Choroid plexus epithelial cell (primary cell): ENCODE measurements at regions not wholly inside any gene's neighbourhood (a gene's known extent, or its start where the extent isn't known, plus 50 kb on each side); places are given as distances from the start of the nearest gene placed in this dataset.

ENCODE experiments used
- DNase-seq: peaks from one replicate; pipeline ENCODE4 v3.0.0-alpha.2; 2010; ENCODE audit warnings: low read depth
- H3K4me3 ChIP-seq: 2 replicates; pipeline ENCODE4 v1.5.1; 2011; ENCODE audit warnings: low read depth, mild to moderate bottlenecking, control low read depth, low read length, moderate library complexity
- CTCF ChIP-seq: conservative IDR thresholded peaks from 2 replicates; pipeline ENCODE4 v1.5.1; 2011; ENCODE audit warnings: low read depth, mild to moderate bottlenecking, control low read depth, inconsistent platforms, low read length, moderate library complexity

- no peak for TF ChIP-seq CTCF
- DNase-seq: no peak
- H3K4me3 ChIP-seq: no peak overlapping the region
These were observed 227.9 kb downstream of the FRK start for GRCh38 chr6:115832786-115833185.

GRCh38 chr6:115832186-115832585 is 228.5 kb downstream of the FRK start:
- no peak overlapping the region for H3K4me3 ChIP-seq
- TF ChIP-seq CTCF: no peak
- no peak for DNase-seq

GRCh38 chr6:115830895-115831294 is 229.8 kb downstream of the FRK start:
- TF ChIP-seq CTCF: no peak
- H3K4me3 ChIP-seq: no peak overlapping the region
- DNase-seq: peak; percentile 1

GRCh38 chr6:115821798-115822197 is 238.9 kb downstream of the FRK start:
- DNase-seq: no peak
- H3K4me3 ChIP-seq: no peak overlapping the region
- TF ChIP-seq CTCF: no peak

- H3K4me3 ChIP-seq: no peak overlapping the region
- no peak for TF ChIP-seq CTCF
These were observed 241.2 kb downstream of the FRK start for GRCh38 chr6:115819506-115819905.

DNA sequence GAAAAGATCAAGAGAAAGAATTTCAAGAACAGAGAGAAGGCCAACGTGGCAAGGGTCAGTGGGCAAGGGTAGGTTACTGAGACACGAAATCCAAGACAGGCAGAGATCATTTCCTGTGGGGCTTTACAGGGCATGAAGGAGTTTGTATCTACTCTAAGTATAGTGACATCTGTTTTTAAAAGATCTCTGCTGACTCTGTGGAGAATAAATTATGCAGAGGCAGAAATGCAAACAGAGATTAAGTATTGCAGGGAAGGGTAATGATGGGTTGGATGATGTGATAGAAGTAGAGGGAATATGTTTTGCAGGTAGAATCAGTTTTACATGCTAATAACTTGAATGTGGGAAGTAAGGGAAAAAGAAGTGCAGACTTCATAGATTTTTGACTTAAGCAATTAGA is 243.5 kb downstream of the FRK start:
- H3K4me3 ChIP-seq: no peak overlapping the region
- TF ChIP-seq CTCF: no peak
- no peak for DNase-seq

More at GRCh38 chr6:115819506-115819905, 241.2 kb downstream of the FRK start:
- no peak for DNase-seq

GRCh38 chr6:115814907-115815306 is 245.8 kb downstream of the FRK start:
- no peak overlapping the region for H3K4me3 ChIP-seq
- DNase-seq: no peak
- no peak for TF ChIP-seq CTCF
